Non-pigmented ciliary epithelial cell (primary cell): ENCODE measurements at regions not wholly inside any gene's neighbourhood (a gene's known extent, or its start where the extent isn't known, plus 50 kb on each side); places are given as distances from the start of the nearest gene placed in this dataset.

Experiments
- DNase-seq: peaks from one replicate; pipeline ENCODE4 v3.0.0-alpha.2; 2010; ENCODE audit warnings: low read depth

DNA sequence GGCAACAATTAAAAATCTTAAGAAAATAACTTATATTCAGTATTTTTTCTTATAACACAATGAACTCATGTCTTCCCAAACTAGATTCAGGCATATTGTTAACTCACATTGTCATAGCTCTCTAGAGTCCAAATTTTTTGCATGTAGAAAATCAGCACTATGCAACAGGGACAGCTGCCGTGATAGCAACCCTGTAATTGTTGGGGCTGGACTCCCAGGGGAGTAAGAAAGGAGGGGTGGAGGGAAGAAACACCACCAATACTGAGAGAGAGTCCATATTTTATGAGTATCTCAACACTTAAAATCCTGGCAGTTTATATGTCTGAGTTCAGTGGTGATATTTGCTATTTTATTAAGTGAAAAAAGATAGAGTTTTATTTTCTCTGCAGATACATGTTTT is 89.6 kb upstream of the HS3ST5 start:
- no peak for DNase-seq

DNA sequence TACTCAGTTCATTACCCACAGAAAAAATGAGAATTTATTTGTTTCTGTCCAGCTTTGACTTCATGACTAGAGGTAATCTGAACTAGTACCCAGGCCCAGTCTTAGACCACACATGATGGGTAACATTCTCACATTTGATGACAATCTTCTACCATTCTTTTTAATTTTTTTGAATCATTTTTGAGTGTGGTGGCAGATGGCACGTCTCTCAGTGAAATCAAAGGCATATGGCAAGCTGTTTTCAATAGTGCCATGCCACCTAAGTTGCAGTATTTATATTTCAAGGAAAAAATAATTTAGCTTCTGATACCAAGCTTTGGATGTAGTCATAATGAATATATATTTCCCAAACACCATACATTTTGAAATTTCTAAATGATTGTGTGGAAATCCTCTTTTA is 88.8 kb upstream of the HS3ST5 start:
- no peak for DNase-seq

DNA sequence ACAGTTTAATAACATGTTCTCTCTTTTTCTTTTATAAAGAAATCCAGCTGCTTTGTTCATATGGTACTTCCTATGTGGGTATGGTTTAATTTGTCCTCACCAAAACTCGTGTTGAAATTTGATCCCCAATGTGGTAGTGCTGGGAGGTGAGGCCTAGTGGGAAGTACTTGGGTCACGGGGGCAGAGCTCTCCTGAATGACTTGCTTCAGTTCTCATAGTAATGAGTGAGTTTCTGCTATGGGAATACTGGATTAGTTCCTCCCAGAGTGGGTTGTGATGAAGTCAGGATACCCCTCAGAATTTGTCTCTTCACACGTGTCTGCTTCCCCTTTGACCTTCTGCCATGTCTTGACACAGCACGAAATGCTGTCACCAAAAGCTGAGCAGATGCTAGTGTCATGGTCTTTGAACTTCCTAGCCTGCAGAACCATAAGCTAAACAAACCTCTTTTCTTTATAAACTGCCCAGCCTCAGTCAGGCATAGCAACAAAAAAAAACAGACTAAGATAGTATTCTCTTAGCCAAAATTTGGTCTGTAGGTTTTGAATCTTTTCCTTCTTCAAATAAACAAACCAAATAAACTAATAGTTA is 87.8 kb upstream of the HS3ST5 start:
- no peak for DNase-seq

DNA sequence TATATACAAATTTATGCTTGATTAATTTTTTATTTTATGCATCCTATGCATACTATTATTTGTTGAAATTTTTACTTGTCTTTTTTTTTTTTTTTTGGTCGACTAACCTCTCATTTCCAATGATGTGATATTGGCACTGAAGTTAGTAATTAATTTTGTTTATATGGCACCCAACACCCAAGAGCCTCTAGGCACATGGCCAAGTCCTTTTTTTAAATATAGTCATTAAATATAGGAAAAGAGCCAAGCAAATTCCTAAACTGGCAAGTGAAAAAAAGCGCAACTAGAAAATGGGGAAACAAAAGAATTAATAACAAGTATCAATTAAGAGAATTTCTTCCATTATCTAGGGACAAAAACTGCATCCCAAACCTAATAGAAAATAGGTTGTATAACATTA is 85.5 kb upstream of the HS3ST5 start:
- DNase-seq: no peak

DNA sequence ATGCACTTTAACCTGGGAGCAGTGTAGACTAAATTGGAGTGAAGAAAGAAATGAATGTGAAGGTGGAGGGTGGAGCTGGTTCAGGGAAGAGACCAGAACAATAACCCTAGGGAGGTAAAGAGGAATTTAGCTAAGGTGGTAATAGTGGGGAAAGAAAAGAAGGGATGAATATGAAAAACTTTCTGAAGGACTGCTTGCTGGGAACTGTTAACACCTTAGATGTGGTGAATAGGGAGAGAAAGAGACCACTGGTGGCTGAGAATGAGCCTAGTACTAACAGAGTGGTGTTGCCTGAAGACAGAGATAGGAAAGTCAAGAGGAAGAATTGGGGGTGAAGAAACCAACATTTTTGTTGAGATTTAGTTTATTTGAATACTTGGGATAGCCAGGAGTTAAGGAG is 78.4 kb upstream of the HS3ST5 start:
- no peak for DNase-seq

DNA sequence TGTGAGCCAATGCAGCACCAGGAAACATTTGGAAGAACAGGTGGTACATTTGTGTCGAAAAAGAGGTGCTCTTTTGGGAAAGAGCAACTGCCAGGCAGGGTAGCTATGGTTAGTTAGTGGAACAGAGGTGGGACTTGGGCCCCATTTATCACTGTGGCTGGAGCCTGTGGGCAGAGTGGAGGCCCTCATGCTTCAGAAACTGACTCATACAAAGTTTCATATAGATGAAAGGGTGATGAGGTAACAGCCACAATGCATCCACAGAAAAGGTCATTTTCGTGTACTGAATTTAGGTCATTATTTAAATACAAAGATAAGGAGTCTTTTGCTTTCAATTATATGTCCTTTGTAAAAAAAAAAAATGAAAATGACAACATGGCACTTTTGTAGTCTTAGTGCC is 76.4 kb upstream of the HS3ST5 start:
- DNase-seq: no peak

DNA sequence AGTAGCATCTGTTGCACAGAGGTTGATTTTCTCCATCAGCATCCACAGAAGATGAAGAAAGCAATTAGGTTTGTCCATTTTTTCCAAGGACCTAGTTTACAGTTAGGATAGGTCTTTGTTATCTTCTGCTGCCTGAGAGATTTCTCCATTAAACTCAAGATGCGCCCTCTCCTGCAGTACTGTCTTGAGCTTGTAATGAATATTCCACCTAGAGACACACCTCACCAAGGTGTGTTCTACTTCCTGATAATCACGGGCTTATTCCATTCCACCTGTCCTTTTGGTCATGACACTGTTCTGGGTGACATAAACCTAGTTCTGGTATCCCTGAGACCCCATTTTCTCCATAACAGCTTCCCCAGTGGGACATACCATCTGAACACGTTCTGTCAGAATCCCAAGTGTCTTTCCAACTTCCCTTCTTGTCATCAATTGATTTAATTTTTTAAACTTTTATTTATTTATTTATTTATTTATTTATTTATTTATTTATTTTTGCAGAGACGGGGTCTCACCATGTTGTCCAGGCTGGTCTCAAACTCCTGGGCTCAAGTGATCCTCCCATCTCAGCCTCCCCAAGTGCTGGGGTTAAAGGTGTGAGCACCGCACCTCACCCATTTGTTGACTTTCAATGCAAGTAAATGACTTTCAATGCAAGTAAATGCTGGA is 75.6 kb upstream of the HS3ST5 start:
- DNase-seq: no peak

DNA sequence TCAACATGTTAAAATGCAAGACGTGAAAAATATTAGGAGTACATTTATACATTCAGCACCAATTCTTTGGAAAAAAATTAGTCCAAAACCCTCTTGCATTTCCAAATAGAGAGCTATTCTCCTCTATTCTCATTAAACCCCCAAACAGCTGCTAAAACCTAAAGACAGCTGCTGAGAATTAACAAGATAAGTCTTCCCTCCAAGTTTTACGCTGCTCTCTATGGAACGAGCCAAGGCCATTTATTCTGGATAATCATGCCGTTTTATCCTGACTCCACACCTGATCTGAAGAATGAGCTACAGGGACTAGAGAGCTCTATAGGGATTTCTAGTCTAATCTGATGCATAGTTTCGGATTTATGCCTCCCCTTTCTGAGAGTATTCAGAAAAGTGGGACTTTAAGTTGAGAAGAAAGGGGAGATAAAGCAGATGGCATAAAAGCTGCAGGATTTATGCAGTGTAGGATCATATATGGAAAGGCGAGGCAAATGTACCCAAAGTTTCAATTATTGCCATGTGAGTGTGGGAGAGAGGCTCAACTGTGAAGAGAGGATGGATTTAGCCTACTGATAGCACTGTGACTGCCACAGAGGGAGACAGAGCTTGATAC is 64.7 kb upstream of the HS3ST5 start:
- no peak for DNase-seq

DNA sequence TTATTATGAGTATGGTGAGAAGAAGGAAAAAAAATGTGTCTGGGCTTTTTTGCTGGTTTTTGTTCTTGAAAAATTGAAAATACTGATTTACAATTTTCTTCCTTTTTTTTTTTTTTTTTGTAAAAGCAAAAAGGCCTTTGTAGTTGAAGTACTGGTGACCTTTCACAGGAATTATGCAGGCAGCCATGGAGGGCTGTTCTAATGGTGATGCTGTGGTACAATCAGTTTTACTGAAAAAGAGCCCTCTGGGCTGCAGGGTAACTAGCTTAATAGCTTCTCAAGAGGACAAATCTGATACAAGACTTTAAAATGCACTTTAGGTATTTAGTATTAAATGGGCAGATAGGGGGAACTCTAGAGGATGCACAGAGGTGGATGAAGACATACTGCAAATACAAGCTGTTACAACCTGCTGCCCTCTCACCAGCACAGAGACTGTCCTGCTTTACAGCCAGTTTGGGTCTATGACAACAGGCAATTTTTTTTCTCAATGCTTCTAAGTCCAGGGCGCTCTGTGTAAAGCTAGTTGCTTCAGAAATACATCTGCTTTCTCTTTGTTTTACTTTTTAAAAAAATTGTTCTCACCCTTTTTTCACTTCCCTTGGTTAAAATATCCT is 61.6 kb upstream of the HS3ST5 start:
- no peak for DNase-seq

DNA sequence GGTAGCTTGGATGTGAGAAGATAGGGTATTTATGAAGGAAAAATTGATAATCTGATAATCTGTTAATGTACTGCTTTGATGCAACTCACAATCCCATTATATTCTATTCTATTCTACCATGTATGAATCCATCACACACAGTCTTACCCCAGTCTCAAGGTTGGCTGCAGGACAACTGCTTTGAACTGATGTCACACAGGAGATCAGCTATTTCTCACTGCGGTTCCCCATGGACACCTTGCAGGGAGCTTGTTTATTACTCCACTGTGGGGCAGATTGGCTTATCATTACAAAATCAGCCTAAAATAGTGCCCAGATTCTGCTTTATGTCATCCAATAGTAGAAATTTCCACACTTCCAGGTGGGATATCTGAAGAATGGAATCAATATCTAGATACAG is 61.0 kb upstream of the HS3ST5 start:
- no peak for DNase-seq

DNA sequence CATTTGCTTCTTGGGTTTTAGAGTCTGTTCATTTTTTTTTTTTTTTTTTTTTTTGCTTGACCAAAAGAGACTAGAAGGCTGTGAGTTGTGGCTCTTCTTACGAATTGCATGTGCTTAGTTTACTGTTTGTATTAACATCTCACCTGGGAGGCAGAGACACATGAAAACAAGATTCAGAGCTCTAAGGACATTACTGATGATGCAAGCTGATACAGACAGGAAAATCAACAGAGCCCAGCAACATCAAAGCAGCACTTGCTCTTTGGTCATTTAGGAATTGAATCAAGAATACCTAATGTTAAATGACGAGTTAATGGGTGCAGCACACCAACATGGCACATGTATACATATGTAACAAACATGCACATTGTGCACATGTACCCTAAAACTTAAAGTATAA is 55.7 kb upstream of the HS3ST5 start:
- no peak for DNase-seq
